Smooth muscle cell (in vitro differentiated cells): ENCODE measurements at regions not wholly inside any gene's neighbourhood (a gene's known extent, or its start where the extent isn't known, plus 50 kb on each side); places are given as distances from the start of the nearest gene placed in this dataset.

Experiments used
- DNase-seq: peaks from one replicate; lab custom pipeline; 2025; ENCODE audit not compliant: unreplicated experiment; lab: John Stamatoyannopoulos, UW
- H2AFZ ChIP-seq: fragments of 200-600 bp; sonication (generic); 2 replicates; pipeline ENCODE4 v1.6.0; 2016; ENCODE audit warnings: antibody characterized with exemption, low read depth, mild to moderate bottlenecking
- H3F3A ChIP-seq: fragments of 200-600 bp; sonication (generic); 2 replicates; pipeline ENCODE4 v1.6.0; 2017; ENCODE audit warnings: antibody characterized with exemption, low read depth
- H3K27ac ChIP-seq: fragments of 200-600 bp; sonication (generic); 2 replicates; pipeline ENCODE4 v1.5.1; 2016; ENCODE audit warnings: low read depth, mild to moderate bottlenecking
- H3K27me3 ChIP-seq: fragments of 200-600 bp; sonication (generic); 2 replicates; pipeline ENCODE4 v1.6.1; 2016; ENCODE audit warnings: low read depth, mild to moderate bottlenecking
- H3K36me3 ChIP-seq: fragments of 200-600 bp; sonication (generic); 2 replicates; pipeline ENCODE4 v1.5.1; 2016; ENCODE audit warnings: low read depth
- H3K4me1 ChIP-seq: fragments of 200-600 bp; sonication (generic); 2 replicates; pipeline ENCODE4 v1.5.1; 2016; ENCODE audit warnings: low read depth
- H3K4me2 ChIP-seq: fragments of 200-600 bp; sonication (generic); 2 replicates; pipeline ENCODE4 v1.6.0; 2016; ENCODE audit warnings: mild to moderate bottlenecking
- H3K4me3 ChIP-seq: fragments of 200-600 bp; sonication (generic); 2 replicates; pipeline ENCODE4 v1.5.1; 2016; ENCODE audit warnings: mild to moderate bottlenecking
- H3K79me2 ChIP-seq: fragments of 200-600 bp; sonication (generic); 2 replicates; pipeline ENCODE4 v1.6.0; 2016; ENCODE audit warnings: low read depth, mild to moderate bottlenecking
- H3K9ac ChIP-seq: fragments of 200-600 bp; sonication (generic); 2 replicates; pipeline ENCODE4 v1.6.0; 2016; ENCODE audit warnings: low read depth
- H3K9me3 ChIP-seq: fragments of 200-600 bp; sonication (generic); replicated peaks from 2 replicates; pipeline ENCODE4 v1.5.1; 2016; ENCODE audit warnings: low read depth
- H4K20me1 ChIP-seq: fragments of 200-600 bp; sonication (generic); 2 replicates; pipeline ENCODE4 v1.6.0; 2016; ENCODE audit warnings: low read depth
- CTCF ChIP-seq: fragments of 200-600 bp; sonication (generic); IDR thresholded peaks from 2 replicates; pipeline ENCODE4 v1.5.1; 2017; ENCODE audit warnings: borderline replicate concordance, mild to moderate bottlenecking, antibody characterized with exemption; ENCODE audit not compliant: insufficient read depth, poor library complexity, severe bottlenecking
- WGBS: methylation state at CpG from one replicate; pipeline ENCODE4 v1.1.7; 2016; ENCODE audit warnings: low lambda C conversion rate; 5-methylcytosine and 5-hydroxymethylcytosine counted together

- Histone ChIP-seq H3K9ac (no peak overlapping the region), H3K4me3 (no peak overlapping the region), H3K9me3 (peaks cover 6% of the 10 kb centered on the region), H3K4me1 (no peaks in the 10 kb centered on the region), H3K27ac (no peak overlapping the region), H3K36me3 (no peaks in the 10 kb centered on the region), H3K27me3 (no peaks in the 10 kb centered on the region), H4K20me1 (no peaks in the 10 kb centered on the region), H3K4me2 (no peak overlapping the region), H3K79me2 (no peaks in the 10 kb centered on the region), H2AFZ (no peak overlapping the region), H3F3A (no peaks in the 10 kb centered on the region)
- no peak for TF ChIP-seq CTCF
- DNase-seq: no peak
These were observed 217.0 kb upstream of the CASK start for GRCh38 chrX:42140320-42140719.

- Histone ChIP-seq H3K36me3 (no peaks in the 10 kb centered on the region), H3K9me3 (peaks cover 6% of the 10 kb centered on the region), H3K27me3 (no peaks in the 10 kb centered on the region), H3F3A (no peaks in the 10 kb centered on the region), H3K4me3 (no peak overlapping the region), H4K20me1 (no peaks in the 10 kb centered on the region), H3K9ac (no peak overlapping the region), H2AFZ (no peak overlapping the region), H3K4me1 (no peaks in the 10 kb centered on the region), H3K4me2 (no peak overlapping the region), H3K27ac (no peak overlapping the region), H3K79me2 (no peaks in the 10 kb centered on the region)
- no peak for DNase-seq
- TF ChIP-seq CTCF: no peak
- 81% methylated on average over 1 of the region's 1 CpG for WGBS
These were observed 212.4 kb upstream of the CASK start for GRCh38 chrX:42135583-42136228.

GRCh38 chrX:42131856-42132255 lies 208.5 kb upstream of the CASK start:
- Histone ChIP-seq H3K79me2 (no peaks in the 10 kb centered on the region), H3K27ac (no peak overlapping the region), H4K20me1 (no peaks in the 10 kb centered on the region), H3K4me3 (no peak overlapping the region), H3K36me3 (no peaks in the 10 kb centered on the region), H3K4me2 (no peak overlapping the region), H3K4me1 (no peaks in the 10 kb centered on the region), H3K9me3 (peaks cover 6% of the 10 kb centered on the region), H2AFZ (no peak overlapping the region), H3K9ac (no peak overlapping the region), H3F3A (no peaks in the 10 kb centered on the region), H3K27me3 (no peaks in the 10 kb centered on the region)
- DNase-seq: no peak
- TF ChIP-seq CTCF: no peak

- Histone ChIP-seq H3K79me2 (no peaks in the 10 kb centered on the region), H3K4me3 (no peak overlapping the region), H3K9me3 (no peaks in the 10 kb centered on the region), H3K9ac (no peak overlapping the region), H3K27me3 (no peaks in the 10 kb centered on the region), H3K4me2 (no peak overlapping the region), H3K36me3 (no peaks in the 10 kb centered on the region), H4K20me1 (no peaks in the 10 kb centered on the region), H3K27ac (no peak overlapping the region), H3F3A (no peaks in the 10 kb centered on the region), H3K4me1 (no peaks in the 10 kb centered on the region), H2AFZ (no peak overlapping the region)
- DNase-seq: no peak
- 94% methylated on average over 3 of the region's 3 CpGs for WGBS
- TF ChIP-seq CTCF: no peak
These were observed 205.9 kb upstream of the CASK start for GRCh38 chrX:42129022-42129940.
